ENCODE measurements at regions not wholly inside any gene's neighbourhood (a gene's known extent, or its start where the extent isn't known, plus 50 kb on each side); places are given as distances from the start of the nearest gene placed in this dataset.
A peak's percentile ranks its signal among the peaks of the same experiment; 100 is the strongest.

- TF ChIP-seq ZNF235 (CRISPR knock-in tag; IDR thresholded peaks at IDR 0.05; ENCODE audit: borderline replicate concordance) (no peak), ZNF746 (CRISPR knock-in tag; IDR thresholded peaks at IDR 0.05) (peak; percentile 30; the same call in 1 of the 2 replicates), ZNF101 (CRISPR knock-in tag; IDR thresholded peaks at IDR 0.05; ENCODE audit: borderline replicate concordance, low read depth) (no peak), KLF11 (CRISPR knock-in tag; IDR thresholded peaks at IDR 0.05) (0 out of 2 replicates have a peak, but pooled peaks have one; percentile 33), HMG20A (CRISPR knock-in tag; IDR thresholded peaks at IDR 0.05; ENCODE audit: borderline replicate concordance) (peak; percentile 69; the same call in 1 of the 2 replicates), SKI (IDR thresholded peaks at IDR 0.05; ENCODE audit: partially characterized antibody) (peak; percentile 35), ZNF747 (CRISPR knock-in tag; IDR thresholded peaks at IDR 0.05; ENCODE audit: borderline replicate concordance) (0 out of 2 replicates have a peak, but pooled peaks have one; percentile 6), PAX8 (CRISPR knock-in tag; IDR thresholded peaks at IDR 0.05; ENCODE audit: borderline replicate concordance) (peak; percentile 24; the same call in 1 of the 2 replicates), NR2C2 (CRISPR knock-in tag; IDR thresholded peaks at IDR 0.05; ENCODE audit: borderline replicate concordance) (peak; percentile 77), ZBTB49 (CRISPR knock-in tag; IDR thresholded peaks at IDR 0.05; ENCODE audit: borderline replicate concordance) (no peak), ARID3A (IDR thresholded peaks at IDR 0.05; ENCODE audit: low read depth, low read length) (peak; percentile 78; the same call in 1 of the 2 replicates), USF2 (IDR thresholded peaks at IDR 0.05; ENCODE audit: low read depth, low read length) (peak; percentile 71), USF2 (CRISPR knock-in tag; IDR thresholded peaks at IDR 0.05; ENCODE audit: borderline replicate concordance) (peak; percentile 69; the same call in 1 of the 2 replicates), FOXK2 (IDR thresholded peaks at IDR 0.05) (peak; percentile 53; the same call in 1 of the 2 replicates), ZNF224 (CRISPR knock-in tag; IDR thresholded peaks at IDR 0.05) (no peak), NKX3-1 (CRISPR knock-in tag; IDR thresholded peaks at IDR 0.05) (peak; percentile 85; the same call in 1 of the 2 replicates), ZNF30 (CRISPR knock-in tag; IDR thresholded peaks at IDR 0.05) (no peak), NR2F6 (IDR thresholded peaks at IDR 0.05) (peak; percentile 73), NR2F6 (CRISPR knock-in tag; IDR thresholded peaks at IDR 0.05) (peak; percentile 76), GMEB1 (CRISPR knock-in tag; IDR thresholded peaks at IDR 0.05; ENCODE audit: borderline replicate concordance) (peak; percentile 59; the same call in 1 of the 2 replicates), ZNF580 (CRISPR knock-in tag; IDR thresholded peaks at IDR 0.05; ENCODE audit: borderline replicate concordance, low read depth) (peak; percentile 55; the same call in 1 of the 2 replicates)
Measured at GRCh38 chr2:64922482-64923384, 66.5 kb upstream of the SLC1A4 start (continued).

All from HepG2 (cell line).